CD4-positive, alpha-beta T cell treated with Interferon gamma for 1 hour (primary cell): ENCODE measurements at regions not wholly inside any gene's neighbourhood (a gene's known extent, or its start where the extent isn't known, plus 50 kb on each side); places are given as distances from the start of the nearest gene placed in this dataset.
"Not testable (repeated sequence)": the region's sequence is repeated elsewhere in the genome, so short reads cannot be mapped to it uniquely, and the experiment has no call there.

Experiments
- DNase-seq: peaks from one replicate; pipeline ENCODE4 v3.0.0-alpha.2; 2020

DNA sequence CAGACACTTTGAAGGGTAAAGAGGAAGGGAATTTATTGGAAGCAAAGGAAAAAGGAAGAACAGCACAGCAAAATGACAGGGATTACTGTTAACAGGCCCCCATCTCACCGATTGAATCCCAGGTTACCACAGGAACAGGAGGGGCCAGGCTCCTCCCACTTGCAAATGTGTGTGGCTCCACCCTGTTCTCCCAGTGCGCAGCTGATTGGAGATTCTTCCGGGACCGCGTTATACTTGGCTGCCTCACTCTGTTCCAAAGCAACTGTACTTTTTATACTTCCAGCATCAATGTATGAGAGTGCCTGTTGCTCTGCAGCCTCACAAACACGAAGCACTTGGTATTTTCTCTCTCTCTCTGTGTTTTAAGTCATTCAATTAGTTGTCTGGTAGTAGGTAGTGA lies 273.6 kb upstream of the MDGA2 start:
- DNase-seq: no peak

DNA sequence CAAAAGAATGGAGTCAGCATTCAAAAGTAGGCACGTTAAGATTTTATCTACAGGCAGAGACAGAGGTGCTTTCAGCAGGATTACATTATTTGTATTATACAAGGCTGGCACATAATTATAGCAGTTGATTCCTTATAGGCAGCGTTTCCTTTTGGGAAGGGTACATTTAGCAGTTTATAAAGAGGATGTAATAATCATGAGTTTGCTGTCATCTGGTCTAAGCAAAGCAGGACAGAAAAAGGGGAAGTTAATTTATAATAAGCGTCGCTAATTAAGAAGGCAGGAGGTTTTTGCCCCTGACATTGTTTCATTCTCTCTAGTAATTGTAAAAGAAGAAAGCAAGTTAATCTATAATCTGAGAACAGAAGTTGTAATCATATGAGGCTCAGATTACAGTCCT lies 259.9 kb upstream of the MDGA2 start:
- no peak for DNase-seq

GRCh38 chr14:47929334-47929733 lies 253.9 kb upstream of the MDGA2 start:
- DNase-seq: no peak

DNA sequence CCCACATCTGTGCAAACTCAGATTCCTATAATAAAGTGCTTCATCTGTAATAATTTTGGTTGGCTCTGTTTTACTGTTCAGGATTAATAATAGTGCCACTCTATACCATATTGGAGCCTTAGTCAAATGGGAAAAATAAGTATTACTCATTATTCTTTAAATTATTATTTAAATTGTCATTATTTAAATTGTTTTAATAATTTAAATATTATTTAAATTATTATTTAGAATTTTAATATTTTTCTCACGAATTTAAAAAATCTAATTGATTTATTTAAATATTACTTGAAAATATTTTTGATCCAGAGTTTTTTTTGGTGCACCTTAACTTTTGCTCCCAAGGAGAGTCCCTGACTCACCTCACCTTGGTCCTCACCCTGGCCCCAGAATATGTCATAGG lies 245.7 kb upstream of the MDGA2 start:
- DNase-seq: no peak

DNA sequence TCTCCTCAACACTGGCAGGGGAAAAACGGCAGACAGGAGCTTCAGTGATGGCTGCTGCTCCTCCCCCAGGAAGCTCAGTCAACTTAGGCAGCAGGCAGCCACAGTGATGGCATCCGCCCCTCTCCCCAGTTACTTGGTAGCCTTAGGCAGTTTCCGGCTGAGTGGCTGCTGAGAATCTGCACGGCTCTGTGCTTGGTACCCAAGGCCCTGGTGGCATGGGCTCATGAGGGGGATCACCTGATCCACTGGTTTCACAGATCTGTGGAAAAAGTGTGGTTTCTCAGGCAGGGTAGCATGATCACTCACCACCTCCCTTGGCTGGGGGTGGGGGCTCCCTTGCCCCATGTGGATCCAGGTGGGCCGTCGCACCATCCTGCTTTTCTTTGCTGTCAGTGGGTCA lies 244.6 kb upstream of the MDGA2 start:
- DNase-seq: no peak

- DNase-seq: no peak
Observed at GRCh38 chr14:47919334-47919846, 244.0 kb upstream of the MDGA2 start.

GRCh38 chr14:47917344-47917954 lies 242.0 kb upstream of the MDGA2 start:
- no peak for DNase-seq

GRCh38 chr14:47901141-47901540 lies 225.7 kb upstream of the MDGA2 start:
- not testable (repeated sequence) for DNase-seq

- DNase-seq: no peak
Observed at GRCh38 chr14:47899685-47900084, 224.3 kb upstream of the MDGA2 start.

DNA sequence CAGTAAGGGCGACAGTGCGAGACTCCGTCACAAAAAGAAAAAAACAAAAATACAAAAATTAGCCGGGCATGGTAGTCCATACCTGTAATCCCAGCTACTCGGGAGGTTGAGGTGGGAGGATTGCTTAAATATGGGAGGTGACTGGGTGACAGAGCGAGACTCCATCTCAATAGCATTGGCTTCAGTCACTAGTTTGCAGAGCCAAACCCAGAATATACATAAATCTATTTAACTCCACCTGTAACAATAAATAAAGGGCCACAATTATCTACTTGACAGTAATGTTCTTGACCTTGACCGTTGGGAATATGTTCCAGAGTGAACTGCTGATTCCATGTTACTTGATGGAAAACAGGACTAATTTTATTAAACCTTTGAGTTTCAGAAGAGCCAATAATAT lies 198.9 kb upstream of the MDGA2 start:
- DNase-seq: no peak

DNA sequence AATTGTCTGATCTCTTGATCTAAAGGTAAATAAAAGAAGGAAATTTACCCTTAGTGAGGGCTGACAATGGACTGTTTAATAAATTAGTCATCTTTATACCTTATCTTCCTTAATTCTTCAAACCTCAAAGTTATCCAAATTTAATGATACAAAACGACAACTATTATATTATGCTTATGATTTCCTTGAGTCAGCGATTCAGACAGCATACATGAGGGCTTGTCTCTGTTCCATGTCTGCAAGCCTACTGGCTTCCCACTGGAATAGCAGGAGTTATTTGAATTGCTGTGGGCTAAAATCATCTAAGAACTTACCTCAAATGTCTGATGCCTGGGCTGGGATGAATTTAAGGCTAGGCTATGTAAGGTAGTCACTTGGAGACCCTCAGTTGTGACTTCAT lies 197.2 kb upstream of the MDGA2 start:
- no peak for DNase-seq

DNA sequence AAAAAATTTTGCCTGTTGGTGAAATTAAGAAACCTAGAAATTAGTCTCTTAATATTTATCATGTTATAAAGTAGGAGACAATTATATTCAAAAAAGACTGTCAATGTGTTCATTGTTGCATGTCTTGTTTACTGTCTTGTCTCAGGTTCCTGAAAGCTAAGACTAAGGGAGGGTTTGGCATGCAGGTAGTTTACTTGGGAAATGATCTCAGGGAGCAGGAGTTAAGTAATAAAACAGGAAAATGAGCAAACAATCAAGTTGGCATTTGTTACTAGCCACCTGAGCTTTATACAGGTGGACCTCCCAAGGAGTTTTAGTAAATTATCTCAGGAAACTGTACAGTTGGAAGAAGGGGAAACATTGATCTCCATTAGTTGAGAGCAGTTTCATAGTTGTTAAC lies 188.0 kb upstream of the MDGA2 start:
- no peak for DNase-seq

GRCh38 chr14:47857646-47858045 lies 182.2 kb upstream of the MDGA2 start:
- no peak for DNase-seq

DNA sequence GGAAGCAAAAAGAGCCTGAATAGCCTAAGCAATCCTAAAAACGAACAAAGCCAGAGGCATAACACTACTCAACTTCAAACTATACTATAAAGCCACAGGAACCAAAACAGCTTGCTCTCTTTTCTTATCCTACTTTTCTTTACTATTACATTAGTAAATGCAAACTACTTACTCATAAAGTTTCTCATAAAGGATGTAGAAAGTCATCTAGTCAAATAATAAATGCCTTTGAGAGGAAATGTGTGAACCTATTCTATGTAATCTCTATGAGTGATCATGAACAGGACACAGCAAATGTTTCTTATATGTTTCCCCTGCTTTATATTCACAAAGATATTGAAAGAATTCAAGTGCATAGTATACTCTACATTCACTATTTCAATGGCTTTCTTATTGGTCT lies 176.9 kb upstream of the MDGA2 start:
- no peak for DNase-seq

- no peak for DNase-seq
Observed at GRCh38 chr14:47846008-47846407, 170.6 kb upstream of the MDGA2 start.

- no peak for DNase-seq
Observed at GRCh38 chr14:47843236-47843635, 167.8 kb upstream of the MDGA2 start.

- DNase-seq: no peak
Observed at GRCh38 chr14:47833011-47833410, 157.6 kb upstream of the MDGA2 start.

- no peak for DNase-seq
Observed at GRCh38 chr14:47826809-47827208, 151.4 kb upstream of the MDGA2 start.

GRCh38 chr14:47822326-47822725 lies 146.9 kb upstream of the MDGA2 start:
- no peak for DNase-seq

DNA sequence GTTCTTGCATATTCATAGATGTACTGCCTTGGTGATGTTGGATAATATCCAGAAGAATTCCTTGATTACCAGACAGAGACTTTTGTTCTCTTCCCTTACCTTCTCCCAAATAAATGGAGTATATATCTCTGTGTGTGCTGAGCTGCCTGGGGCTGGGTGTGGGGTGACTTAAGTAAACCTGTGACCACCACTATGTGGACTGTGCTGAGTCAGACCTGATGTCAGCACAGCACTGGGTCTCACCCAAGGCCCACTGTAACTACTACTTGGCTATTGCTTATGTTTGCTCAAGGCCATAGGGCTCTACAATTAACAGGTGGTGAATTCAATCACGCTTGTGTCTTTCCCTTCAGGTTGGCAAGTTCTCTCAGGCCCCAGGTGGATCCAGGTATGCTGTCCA lies 145.7 kb upstream of the MDGA2 start:
- no peak for DNase-seq

- no peak for DNase-seq
Observed at GRCh38 chr14:47790477-47790876, 115.1 kb upstream of the MDGA2 start.

DNA sequence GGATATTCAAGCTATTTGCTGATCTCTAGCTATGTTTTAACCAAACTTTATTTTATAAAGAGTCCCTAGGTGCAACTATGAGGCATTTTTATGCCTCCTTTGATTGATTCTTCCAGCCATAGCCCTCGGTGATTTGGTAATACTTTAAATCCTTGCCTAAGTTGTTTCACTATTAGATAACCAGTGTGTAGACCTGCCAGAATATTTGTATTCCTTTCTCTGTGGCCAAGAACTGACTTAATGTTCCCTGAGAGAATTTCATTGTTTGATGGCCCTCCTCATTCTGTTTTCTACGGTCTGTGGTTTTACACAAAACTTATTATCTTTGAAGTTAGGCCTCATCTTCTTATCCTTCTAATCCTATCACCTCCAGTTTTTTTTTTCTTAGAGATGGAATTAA lies 109.7 kb upstream of the MDGA2 start:
- DNase-seq: no peak

DNA sequence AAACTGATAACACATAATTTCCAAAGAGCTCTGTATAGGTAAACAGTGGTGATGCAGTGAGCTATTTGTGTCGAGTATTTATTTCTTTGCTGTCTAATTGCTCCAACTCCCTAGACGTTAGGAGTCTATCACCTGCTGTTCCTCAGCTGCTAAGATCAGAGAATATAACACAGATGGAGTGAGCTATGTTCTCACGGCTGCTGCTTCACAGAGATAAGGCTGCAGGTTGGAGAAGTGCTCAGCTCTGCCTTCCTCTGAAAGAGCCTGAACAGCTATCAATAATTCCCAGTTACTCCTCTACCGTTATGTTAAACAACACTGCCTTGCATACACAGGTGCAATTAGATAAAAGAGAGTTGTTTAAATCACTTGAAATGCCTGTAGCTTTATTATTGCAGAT lies 103.2 kb upstream of the MDGA2 start:
- DNase-seq: no peak

GRCh38 chr14:47772652-47773051 lies 97.2 kb upstream of the MDGA2 start:
- no peak for DNase-seq

DNA sequence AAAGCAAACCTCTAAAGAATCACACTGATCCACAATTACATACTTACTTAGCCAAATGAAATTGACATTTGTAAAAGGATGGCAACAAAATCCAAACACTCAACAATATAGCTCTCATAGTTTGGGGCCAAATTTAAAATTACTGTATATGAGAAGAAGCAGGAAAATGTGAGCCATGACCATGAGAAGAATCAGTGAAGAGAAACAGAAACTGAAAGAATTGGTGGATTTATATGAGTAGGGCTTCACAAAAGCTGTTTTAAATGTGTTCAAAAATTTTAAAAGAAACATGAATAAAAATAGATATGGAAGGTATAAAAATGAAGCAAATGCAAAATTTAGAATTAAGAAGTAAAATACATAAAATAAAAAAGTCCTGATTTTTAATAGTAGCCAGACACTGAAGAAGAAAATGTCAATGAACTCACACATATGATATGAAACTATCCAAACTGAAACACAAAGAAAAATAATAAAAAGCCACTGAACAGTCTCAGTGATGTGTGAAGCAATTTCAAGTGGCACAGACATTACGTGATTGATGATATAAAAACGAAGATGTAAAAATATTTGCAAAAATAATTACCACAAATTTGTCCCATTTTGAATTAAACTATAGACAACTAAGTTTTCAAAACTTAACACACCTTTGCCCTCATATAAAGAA lies 87.9 kb upstream of the MDGA2 start:
- no peak for DNase-seq
